HEK293 (cell line): ENCODE measurements at regions not wholly inside any gene's neighbourhood (a gene's known extent, or its start where the extent isn't known, plus 50 kb on each side); places are given as distances from the start of the nearest gene placed in this dataset.

ENCODE experiments used
- BCL11A ChIP-seq: fragments of 450-650 bp; formaldehyde crosslinking; IDR thresholded peaks from 2 replicates; pipeline ENCODE4 v1.5.1; 2016; ENCODE audit warnings: low read depth, missing biosample characterization, missing genetic modification characterization
- GLI4 ChIP-seq: fragments of 450-650 bp; formaldehyde crosslinking; IDR thresholded peaks from 2 replicates; pipeline ENCODE4 v1.5.1; 2016; ENCODE audit warnings: missing biosample characterization, missing genetic modification characterization
- HOXD13 ChIP-seq: sonication (generic); formaldehyde crosslinking; IDR thresholded peaks from 2 replicates; pipeline ENCODE4 v1.8.0; 2022; ENCODE audit warnings: missing genetic modification reagents, borderline replicate concordance
- KLF7 ChIP-seq: fragments of 450-650 bp; formaldehyde crosslinking; IDR thresholded peaks from 2 replicates; pipeline ENCODE4 v1.5.1; 2016; ENCODE audit warnings: missing biosample characterization, missing genetic modification characterization, borderline replicate concordance
- MZF1 ChIP-seq: fragments of 450-650 bp; formaldehyde crosslinking; IDR thresholded peaks from 2 replicates; pipeline ENCODE4 v1.5.1; 2017; ENCODE audit warnings: missing biosample characterization, missing genetic modification characterization, borderline replicate concordance
- OVOL3 ChIP-seq: fragments of 450-650 bp; formaldehyde crosslinking; IDR thresholded peaks from 2 replicates; pipeline ENCODE4 v1.5.1; 2016; ENCODE audit warnings: missing biosample characterization, missing genetic modification characterization
- PRDM2 ChIP-seq: fragments of 450-650 bp; formaldehyde crosslinking; IDR thresholded peaks from 2 replicates; pipeline ENCODE4 v1.5.1; 2016; ENCODE audit warnings: missing biosample characterization, missing genetic modification characterization, borderline replicate concordance
- PRDM6 ChIP-seq: fragments of 450-650 bp; formaldehyde crosslinking; IDR thresholded peaks from 2 replicates; pipeline ENCODE4 v1.5.1; 2017; ENCODE audit warnings: missing biosample characterization, missing genetic modification characterization
- SALL2 ChIP-seq: fragments of 450-650 bp; formaldehyde crosslinking; IDR thresholded peaks from 2 replicates; pipeline ENCODE4 v1.5.0; 2017; ENCODE audit warnings: missing biosample characterization, mild to moderate bottlenecking, missing genetic modification characterization, borderline replicate concordance
- SCRT1 ChIP-seq: fragments of 450-650 bp; formaldehyde crosslinking; IDR thresholded peaks from 2 replicates; pipeline ENCODE4 v1.5.1; 2016; ENCODE audit warnings: missing biosample characterization, missing genetic modification characterization, borderline replicate concordance
- SP2 ChIP-seq: fragments of 450-650 bp; formaldehyde crosslinking; IDR thresholded peaks from 2 replicates; pipeline ENCODE4 v1.5.1; 2016; ENCODE audit warnings: missing biosample characterization, missing genetic modification characterization
- TRIM28 ChIP-seq: IDR thresholded peaks from 2 replicates; pipeline ENCODE4 v1.6.1; 2011; ENCODE audit warnings: low read length, control low read depth, borderline replicate concordance
- ZBTB8A ChIP-seq: fragments of 450-650 bp; formaldehyde crosslinking; IDR thresholded peaks from 2 replicates; pipeline ENCODE4 v1.5.1; 2016; ENCODE audit warnings: missing biosample characterization, missing genetic modification characterization
- ZEB2 ChIP-seq: fragments of 450-650 bp; formaldehyde crosslinking; IDR thresholded peaks from 2 replicates; pipeline ENCODE4 v1.5.1; 2016; ENCODE audit warnings: missing biosample characterization, missing genetic modification characterization
- ZFP41 ChIP-seq: fragments of 450-650 bp; formaldehyde crosslinking; IDR thresholded peaks from 2 replicates; pipeline ENCODE4 v1.5.1; 2016; ENCODE audit warnings: missing biosample characterization, missing genetic modification characterization, borderline replicate concordance
- ZFP69B ChIP-seq: fragments of 450-650 bp; formaldehyde crosslinking; IDR thresholded peaks from 2 replicates; pipeline ENCODE4 v1.5.1; 2016; ENCODE audit warnings: missing biosample characterization, missing genetic modification characterization
- ZNF112 ChIP-seq: fragments of 450-650 bp; formaldehyde crosslinking; IDR thresholded peaks from 2 replicates; pipeline ENCODE4 v1.5.0; 2017; ENCODE audit warnings: missing biosample characterization, missing genetic modification characterization
- ZNF114 ChIP-seq: fragments of 450-650 bp; formaldehyde crosslinking; IDR thresholded peaks from 2 replicates; pipeline ENCODE4 v1.5.0; 2017; ENCODE audit warnings: missing biosample characterization, missing genetic modification characterization
- ZNF121 ChIP-seq: fragments of 450-650 bp; formaldehyde crosslinking; IDR thresholded peaks from 2 replicates; pipeline ENCODE4 v1.5.1; 2016; ENCODE audit warnings: missing biosample characterization, missing genetic modification characterization
- ZNF133 ChIP-seq: fragments of 450-650 bp; formaldehyde crosslinking; IDR thresholded peaks from 2 replicates; pipeline ENCODE4 v1.5.1; 2016; ENCODE audit warnings: missing biosample characterization, missing genetic modification characterization
- ZNF2 ChIP-seq: fragments of 450-650 bp; formaldehyde crosslinking; IDR thresholded peaks from 2 replicates; pipeline ENCODE4 v1.5.1; 2016; ENCODE audit warnings: missing biosample characterization, missing genetic modification characterization
- ZNF223 ChIP-seq: fragments of 450-650 bp; formaldehyde crosslinking; IDR thresholded peaks from 2 replicates; pipeline ENCODE4 v1.5.1; 2016; ENCODE audit warnings: missing biosample characterization, missing genetic modification characterization
- ZNF23 ChIP-seq: fragments of 450-650 bp; formaldehyde crosslinking; IDR thresholded peaks from 2 replicates; pipeline ENCODE4 v1.5.1; 2016; ENCODE audit warnings: missing biosample characterization, missing genetic modification characterization, borderline replicate concordance
- ZNF239 ChIP-seq: fragments of 450-650 bp; formaldehyde crosslinking; IDR thresholded peaks from 2 replicates; pipeline ENCODE4 v1.5.1; 2016; ENCODE audit warnings: missing biosample characterization, missing genetic modification characterization
- ZNF292 ChIP-seq: fragments of 450-650 bp; formaldehyde crosslinking; IDR thresholded peaks from 2 replicates; pipeline ENCODE4 v1.5.1; 2016; ENCODE audit warnings: low read depth, missing biosample characterization, missing genetic modification characterization, borderline replicate concordance
- ZNF341 ChIP-seq: fragments of 450-650 bp; formaldehyde crosslinking; IDR thresholded peaks from 2 replicates; pipeline ENCODE4; 2016; ENCODE audit warnings: low read depth, missing biosample characterization, missing genetic modification characterization
- ZNF394 ChIP-seq: fragments of 450-650 bp; formaldehyde crosslinking; IDR thresholded peaks from 2 replicates; pipeline ENCODE4 v1.5.1; 2016; ENCODE audit warnings: missing biosample characterization, missing genetic modification characterization, mild to moderate bottlenecking, moderate library complexity, borderline replicate concordance
- ZNF426 ChIP-seq: fragments of 450-650 bp; formaldehyde crosslinking; IDR thresholded peaks from 2 replicates; pipeline ENCODE4 v1.5.1; 2017; ENCODE audit warnings: missing biosample characterization, missing genetic modification characterization, mild to moderate bottlenecking, inconsistent platforms, moderate library complexity
- ZNF473 ChIP-seq: fragments of 450-650 bp; formaldehyde crosslinking; IDR thresholded peaks from 2 replicates; pipeline ENCODE4 v1.5.1; 2017; ENCODE audit warnings: missing biosample characterization, missing genetic modification characterization
- ZNF549 ChIP-seq: fragments of 450-650 bp; IDR thresholded peaks from 2 replicates; pipeline ENCODE4 v1.5.1; 2018; ENCODE audit warnings: missing biosample characterization, missing genetic modification characterization, mild to moderate bottlenecking, inconsistent platforms, moderate library complexity
- ZNF571 ChIP-seq: fragments of 450-650 bp; formaldehyde crosslinking; IDR thresholded peaks from 2 replicates; pipeline ENCODE4 v1.5.0; 2017; ENCODE audit warnings: missing biosample characterization, missing genetic modification characterization
- ZNF621 ChIP-seq: fragments of 450-650 bp; formaldehyde crosslinking; IDR thresholded peaks from 2 replicates; pipeline ENCODE4 v1.5.1; 2017; ENCODE audit warnings: missing biosample characterization, missing genetic modification characterization
- ZNF626 ChIP-seq: fragments of 450-650 bp; sonication (Bioruptor Pico); formaldehyde crosslinking; IDR thresholded peaks from 2 replicates; pipeline ENCODE4 v1.5.1; 2018; ENCODE audit warnings: missing biosample characterization, missing genetic modification characterization, inconsistent platforms
- ZNF639 ChIP-seq: fragments of 450-650 bp; formaldehyde crosslinking; IDR thresholded peaks from 2 replicates; pipeline ENCODE4 v1.5.1; 2016; ENCODE audit warnings: missing biosample characterization, missing genetic modification characterization
- ZNF658 ChIP-seq: fragments of 450-650 bp; formaldehyde crosslinking; IDR thresholded peaks from 2 replicates; pipeline ENCODE4; 2016; ENCODE audit warnings: missing biosample characterization, missing genetic modification characterization

- TF ChIP-seq ZFP41 (tag by site-specific recombination), result no peak
- TF ChIP-seq SALL2, result no peak
- no peak for TF ChIP-seq SCRT1 (tag by site-specific recombination)
- no peak for TF ChIP-seq ZFP69B (tag by site-specific recombination)
- 0 out of 2 replicates have a peak, but pooled peaks have one; percentile 19 for TF ChIP-seq BCL11A (tag by site-specific recombination)
- TF ChIP-seq OVOL3 (tag by site-specific recombination), result no peak
- TF ChIP-seq ZNF626, result no peak
- 0 out of 2 replicates have a peak, but pooled peaks have one; percentile 23 for TF ChIP-seq ZBTB8A (tag by site-specific recombination)
- no peak for TF ChIP-seq ZNF621 (tag by site-specific recombination)
- 0 out of 2 replicates have a peak, but pooled peaks have one; percentile 27 for TF ChIP-seq ZNF341 (tag by site-specific recombination)
- no peak for TF ChIP-seq ZNF658 (tag by site-specific recombination)
- no peak for TF ChIP-seq SP2 (tag by site-specific recombination)
- no peak for TF ChIP-seq PRDM2 (tag by site-specific recombination)
- TF ChIP-seq ZNF223 (tag by site-specific recombination), result no peak
- TF ChIP-seq ZNF121, result no peak
- no peak for TF ChIP-seq ZNF426
- TF ChIP-seq PRDM6, result 0 out of 2 replicates have a peak, but pooled peaks have one; percentile 11
- 0 out of 2 replicates have a peak, but pooled peaks have one; percentile 14 for TF ChIP-seq TRIM28
- TF ChIP-seq HOXD13, result no peak
- TF ChIP-seq ZNF133 (tag by site-specific recombination), result no peak
- no peak for TF ChIP-seq KLF7 (tag by site-specific recombination)
- TF ChIP-seq ZNF239 (tag by site-specific recombination), result no peak
- TF ChIP-seq ZNF473 (tag by site-specific recombination), result no peak
- TF ChIP-seq MZF1, result peak; percentile 22; the same call in 1 of the 2 replicates
- TF ChIP-seq ZEB2 (tag by site-specific recombination), result no peak
- peak; percentile 40; the same call in 1 of the 2 replicates for TF ChIP-seq ZNF394 (tag by site-specific recombination)
- TF ChIP-seq ZNF549 (tag by site-specific recombination), result no peak
- TF ChIP-seq ZNF571, result no peak
- peak; percentile 90 for TF ChIP-seq ZNF112 (tag by site-specific recombination)
- no peak for TF ChIP-seq ZNF2 (tag by site-specific recombination)
- no peak for TF ChIP-seq ZNF23 (tag by site-specific recombination)
- no peak for TF ChIP-seq GLI4 (tag by site-specific recombination)
- TF ChIP-seq ZNF292 (tag by site-specific recombination), result no peak
- TF ChIP-seq ZNF639 (tag by site-specific recombination), result no peak
- TF ChIP-seq ZNF114 (tag by site-specific recombination), result no peak
Observed at GRCh38 chr5:86232246-86232645, 385.5 kb upstream of the COX7C start (continued).
